ENCODE measurements at regions not wholly inside any gene's neighbourhood (a gene's known extent, or its start where the extent isn't known, plus 50 kb on each side); places are given as distances from the start of the nearest gene placed in this dataset.

- Histone ChIP-seq H3K36me3 (replicated peaks in 1 of 2; ENCODE audit: control insufficient read depth in 1 of 2, insufficient read depth in 2 of 2, low read length in 2 of 2) (no peaks in the 10 kb centered on the region), H3K4me2 (ENCODE audit: low read depth, low read length) (no peak overlapping the region), H3K9me3 (ENCODE audit: low read length) (no peaks in the 10 kb centered on the region), H4K20me1 (ENCODE audit: insufficient read depth, low read length) (no peaks in the 10 kb centered on the region; the same call in 1 of the 2 replicates), H3K79me2 (ENCODE audit: insufficient read depth, low read length) (no peaks in the 10 kb centered on the region), H3K27me3 (ENCODE audit: control insufficient read depth in 1 of 2, insufficient read depth in 2 of 2, low read length in 2 of 2) (peaks cover 0 to 16% of the 10 kb centered on the region in 2 experiments; a peak in 1 of 5 replicates), H3K4me1 (ENCODE audit: insufficient read depth, low read length) (no peaks in the 10 kb centered on the region), H3K27ac (ENCODE audit: extremely low read length, insufficient read depth, low read length) (no peak overlapping the region), H3K9ac (ENCODE audit: insufficient read depth, low read depth, low read length) (no peak overlapping the region), H2AFZ (ENCODE audit: low read length) (no peak overlapping the region), H3K4me3 (replicated peaks in 1 of 3; ENCODE audit: insufficient read depth in 1 of 3, low read depth in 2 of 3, low read length in 3 of 3) (no peak overlapping the region)
- ATAC-seq (no peak; the same call in 2 of the 3 replicates), DNase-seq (ENCODE audit: low spot score) (no peak), FAIRE-seq (no peak)
- intact Hi-C loops (cut with micrococcal nuclease; ENCODE audit: unreplicated experiment) (no loop called here), in situ Hi-C loops (cut with HindIII; ENCODE audit: extremely low pct_ligation_motif_present, low pct_unique_long_range_greater_than_20kb) (no loop called here)
- WGBS (ENCODE audit: low lambda C conversion rate): 16% methylated on average over 6 of the region's 6 CpGs
- POLR2A ChIA-PET: no interaction called here
- BruUV-seq (replicated peaks): no TSS peak
- CTCF ChIA-PET (ENCODE audit: low intra/inter-chr PET ratio, low total read pairs): no interaction called here
- TF ChIP-seq ATF7 (IDR thresholded peaks at IDR 0.05) (no peak), ATF7 (CRISPR knock-in tag; IDR thresholded peaks at IDR 0.05) (no peak), CTCF (CRISPR knock-in tag; IDR thresholded peaks at IDR 0.05) (peak; percentile 20; the same call in 1 of the 2 replicates), SNAPC5 (CRISPR knock-in tag; IDR thresholded peaks at IDR 0.05; ENCODE audit: borderline replicate concordance) (no peak), ATF4 (CRISPR knock-in tag; IDR thresholded peaks at IDR 0.05) (no peak), STAG1 (CRISPR knock-in tag; IDR thresholded peaks at IDR 0.05) (peak; percentile 30), SMC3 (IDR thresholded peaks at IDR 0.05; ENCODE audit: low read length) (0 out of 2 replicates have a peak, but pooled peaks have one; percentile 12)
Observed at GRCh38 chr16:74226338-74226954, 70.2 kb upstream of the PSMD7 start.

All from HepG2 (cell line).